GM12878 (cell line): ENCODE measurements at regions not wholly inside any gene's neighbourhood (a gene's known extent, or its start where the extent isn't known, plus 50 kb on each side); places are given as distances from the start of the nearest gene placed in this dataset.

Experiments
- ATAC-seq: fragments of 200-7000 bp; cut with Tn5 transposase; 3 replicates; pipeline ENCODE4 v1.9.1; 2020; ENCODE audit warnings: mild to moderate bottlenecking, moderate library complexity
- BruUV-seq: library from RNA; stranded (reverse); fragments of 400-500 nt; replicated peaks from 2 replicates; lab custom pipeline; 2021; lab: Mats Ljungman, UMichigan
- CTCF ChIA-PET: fragments of 300-600 bp; sonication (Branson Sonifier 250); formaldehyde crosslinking; extraction: SDS; loops from one replicate; lab custom pipeline; 2021; ENCODE audit warnings: inconsistent platforms; lab: Yijun Ruan, JAX
- POLR2A ChIA-PET: fragments of 350-600 bp; formaldehyde crosslinking; extraction: SDS; loops from one replicate; lab custom pipeline; 2021; ENCODE audit warnings: inconsistent platforms; lab: Charles Lee
- RAD21 ChIA-PET: fragments of 300-600 bp; sonication (Branson Sonifier 250); formaldehyde crosslinking; loops from one replicate; lab custom pipeline; 2023; ENCODE audit warnings: antibody characterized with exemption; ENCODE audit not compliant: unreplicated experiment; lab: Charles Lee
- SMC1A ChIA-PET: fragments of 300-600 bp; sonication (Branson Sonifier 250); formaldehyde crosslinking; loops from one replicate; lab custom pipeline; 2023; ENCODE audit not compliant: unreplicated experiment, uncharacterized antibody; lab: Charles Lee
- DNase-seq: peaks from one replicate; pipeline ENCODE4 v3.0.0-alpha.2; 2011; ENCODE audit warnings: low read depth, low spot score
- FAIRE-seq: peaks from 3 replicates; lab custom pipeline; 2011; peaks lifted over from hg19 to GRCh38; lab: Jason Lieb, UNC
- H2AFZ ChIP-seq: 2 replicates; pipeline ENCODE4 v1.6.0; 2011; ENCODE audit warnings: low read depth, low read length, control low read depth; ENCODE audit not compliant: control insufficient read depth
- H3K27ac ChIP-seq: 2 replicates; pipeline ENCODE4 v1.5.1; 2011; ENCODE audit warnings: control low read depth; ENCODE audit not compliant: control insufficient read depth, insufficient read depth
- H3K27me3 ChIP-seq, 2 experiments: replicated peaks in 1 of 2; 2 replicates each; pipeline versions ENCODE4 v1.6.0 to v1.6.1; 2011; ENCODE audit warnings: low read length in 1 of 2; ENCODE audit not compliant: control insufficient read depth in 2 of 2, insufficient read depth in 2 of 2
- H3K36me3 ChIP-seq, 2 experiments: 2 replicates each; pipeline ENCODE4 v1.5.1; 2011; ENCODE audit warnings: low read length in 1 of 2; ENCODE audit not compliant: control insufficient read depth in 2 of 2, insufficient read depth in 2 of 2
- H3K4me1 ChIP-seq: 2 replicates; pipeline ENCODE4 v1.6.1; 2011; ENCODE audit warnings: mild to moderate bottlenecking, low read length, moderate library complexity, mixed read lengths; ENCODE audit not compliant: control insufficient read depth, insufficient read depth
- H3K4me2 ChIP-seq: 2 replicates; pipeline ENCODE4 v1.6.0; 2011; ENCODE audit warnings: control low read depth; ENCODE audit not compliant: control insufficient read depth, insufficient read depth
- H3K4me3 ChIP-seq: fragments of 200-600 bp; sonication (generic); 2 replicates; pipeline ENCODE4 v1.5.1; 2016
- H3K79me2 ChIP-seq: 2 replicates; pipeline ENCODE4 v1.6.0; 2011; ENCODE audit warnings: low read length; ENCODE audit not compliant: control insufficient read depth, insufficient read depth
- H3K9ac ChIP-seq: 2 replicates; pipeline ENCODE4 v1.8.0; 2011; ENCODE audit warnings: low read length, control low read depth, mixed read lengths; ENCODE audit not compliant: control insufficient read depth, insufficient read depth
- H3K9me3 ChIP-seq: replicated peaks from 3 replicates; pipeline ENCODE4 v1.5.1; 2011; ENCODE audit warnings: mild to moderate bottlenecking, low read length; ENCODE audit not compliant: control insufficient read depth, insufficient read depth
- H4K20me1 ChIP-seq: 2 replicates; pipeline ENCODE4 v1.6.0; 2011; ENCODE audit not compliant: control insufficient read depth, insufficient read depth
- E2F8 ChIP-seq: fragments of 450-650 bp; IDR thresholded peaks from 2 replicates; pipeline ENCODE4 v1.6.1; 2018; ENCODE audit warnings: mild to moderate bottlenecking, low read depth, moderate library complexity; ENCODE audit not compliant: partially characterized antibody
- IKZF2 ChIP-seq, 2 experiments: fragments of 450-650 bp; IDR thresholded peaks; 2 replicates each; pipeline ENCODE4 v1.6.1; 2017; ENCODE audit warnings: mild to moderate bottlenecking in 2 of 2, moderate library complexity in 2 of 2
- MYB ChIP-seq: fragments of 150-350 bp; IDR thresholded peaks from 2 replicates; pipeline ENCODE4 v1.6.1; 2014; ENCODE audit warnings: mild to moderate bottlenecking, low read depth, low read length, borderline replicate concordance
- NFIC ChIP-seq: IDR thresholded peaks from 2 replicates; pipeline ENCODE4 v1.6.1; 2012; ENCODE audit warnings: low read depth, mild to moderate bottlenecking, inconsistent platforms, low read length, moderate library complexity
- NRF1 ChIP-seq: conservative IDR thresholded peaks from 2 replicates; pipeline ENCODE4 v1.6.1; 2011; ENCODE audit warnings: mild to moderate bottlenecking, low read depth, low read length, improper control_type of control experiment
- PBX3 ChIP-seq: IDR thresholded peaks from 2 replicates; pipeline ENCODE4 v1.6.1; 2011; ENCODE audit warnings: mild to moderate bottlenecking, low read depth, low read length, moderate library complexity; ENCODE audit not compliant: insufficient replicate concordance
- RAD51 ChIP-seq: fragments of 450-650 bp; IDR thresholded peaks from 2 replicates; pipeline ENCODE4 v1.6.1; 2016; ENCODE audit warnings: moderate library complexity, mild to moderate bottlenecking, inconsistent platforms
- RUNX3 ChIP-seq: IDR thresholded peaks from 2 replicates; pipeline ENCODE4 v1.6.1; 2012; ENCODE audit warnings: low read length, inconsistent platforms
- SUZ12 ChIP-seq: fragments of 200-600 bp; sonication (generic); IDR thresholded peaks from one replicate; pipeline ENCODE4 v1.6.1; 2018; ENCODE audit warnings: antibody characterized with exemption, mild to moderate bottlenecking; ENCODE audit not compliant: unreplicated experiment
- TBL1XR1 ChIP-seq: IDR thresholded peaks from 2 replicates; pipeline ENCODE4 v1.6.1; 2012; ENCODE audit warnings: low read depth, low read length, improper control_type of control experiment
- TCF7 ChIP-seq: IDR thresholded peaks from 2 replicates; pipeline ENCODE4 v1.6.1; 2014; ENCODE audit warnings: antibody characterized with exemption, borderline replicate concordance
- ZZZ3 ChIP-seq: IDR thresholded peaks from 2 replicates; pipeline ENCODE4 v1.6.1; 2011; ENCODE audit warnings: low read depth; ENCODE audit not compliant: control insufficient read depth, insufficient read length
- WGBS: methylation state at CpG from one replicate; pipeline ENCODE4 v1.1.6; 2016; ENCODE audit warnings: low lambda C conversion rate; ENCODE audit not compliant: insufficient replicate concordance, insufficient coverage; ENCODE audit errors: missing lambda C conversion rate; 5-methylcytosine and 5-hydroxymethylcytosine counted together
- in situ Hi-C: fragments of 300-500 bp; cut with MboI; formaldehyde crosslinking; loops from 9 replicates; pipeline ENCODE4 v1.14.3; 2018; ENCODE audit warnings: mixed read lengths
- intact Hi-C: fragments of 100-400 bp; cut with micrococcal nuclease; formaldehyde crosslinking; loops from one replicate; pipeline ENCODE4 v1.14.2; 2022; ENCODE audit not compliant: unreplicated experiment

- no TSS peak for BruUV-seq
- in situ Hi-C loops, result no loop called here
- SMC1A ChIA-PET, result no interaction called here
Measured at GRCh38 chr1:99396389-99396788, 132.1 kb downstream of the PLPPR4 start.

More at GRCh38 chr1:99396389-99396788, 132.1 kb downstream of the PLPPR4 start:
- FAIRE-seq, result no peak
- no peak for ATAC-seq
- Histone ChIP-seq H3K9ac (no peak overlapping the region), H3K79me2 (no peaks in the 10 kb centered on the region), H3K4me3 (no peak overlapping the region), H4K20me1 (no peaks in the 10 kb centered on the region), H3K9me3 (no peaks in the 10 kb centered on the region), H3K36me3 (no peaks in the 10 kb centered on the region), H3K4me2 (no peak overlapping the region), H3K27ac (no peak overlapping the region), H3K27me3 (0 out of 4 replicates have a peak, but pooled peaks cover 0 to 2% of the 10 kb centered on the region in 2 experiments), H2AFZ (no peak overlapping the region), H3K4me1 (no peaks in the 10 kb centered on the region)
- DNase-seq, result no peak
- ChIA-PET RAD21 (no interaction called here), CTCF (no interaction called here), POLR2A (no interaction called here)
- 0% methylated on average over 2 of the region's 2 CpGs for WGBS
- intact Hi-C loops, result no loop called here
- TF ChIP-seq SUZ12, result no peak
- TF ChIP-seq NRF1, result no peak
- TF ChIP-seq TBL1XR1, result no peak
- TF ChIP-seq NFIC, result no peak
- no peak for TF ChIP-seq RAD51
- no peak for TF ChIP-seq PBX3
- no peak for TF ChIP-seq E2F8
- no peak for TF ChIP-seq TCF7
- TF ChIP-seq ZZZ3, result no peak
- no peak for TF ChIP-seq MYB
- TF ChIP-seq IKZF2 (IDR thresholded peaks at IDR 0.05), result no peak
- TF ChIP-seq RUNX3, result no peak
